ENCODE measurements at regions not wholly inside any gene's neighbourhood (a gene's known extent, or its start where the extent isn't known, plus 50 kb on each side); places are given as distances from the start of the nearest gene placed in this dataset.

DNA sequence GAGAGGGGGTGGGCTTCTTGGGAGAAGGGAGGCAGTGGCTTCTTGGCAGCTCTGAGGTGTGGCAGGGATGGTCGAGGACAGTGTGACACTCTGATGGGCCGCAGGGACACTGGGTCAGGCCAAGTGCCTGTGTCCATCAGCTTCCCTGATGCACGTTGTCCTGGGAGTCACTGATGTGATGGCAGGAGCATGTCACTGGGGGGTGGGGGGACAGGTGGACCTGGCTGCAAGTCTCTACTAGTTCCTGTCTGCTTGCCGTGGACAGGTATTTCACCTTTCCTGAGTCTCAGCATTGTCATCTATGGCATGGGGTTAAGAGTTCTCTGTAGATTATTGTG is 592.9 kb downstream of the TBC1D22A start:
- TF ChIP-seq, protein P1, sequence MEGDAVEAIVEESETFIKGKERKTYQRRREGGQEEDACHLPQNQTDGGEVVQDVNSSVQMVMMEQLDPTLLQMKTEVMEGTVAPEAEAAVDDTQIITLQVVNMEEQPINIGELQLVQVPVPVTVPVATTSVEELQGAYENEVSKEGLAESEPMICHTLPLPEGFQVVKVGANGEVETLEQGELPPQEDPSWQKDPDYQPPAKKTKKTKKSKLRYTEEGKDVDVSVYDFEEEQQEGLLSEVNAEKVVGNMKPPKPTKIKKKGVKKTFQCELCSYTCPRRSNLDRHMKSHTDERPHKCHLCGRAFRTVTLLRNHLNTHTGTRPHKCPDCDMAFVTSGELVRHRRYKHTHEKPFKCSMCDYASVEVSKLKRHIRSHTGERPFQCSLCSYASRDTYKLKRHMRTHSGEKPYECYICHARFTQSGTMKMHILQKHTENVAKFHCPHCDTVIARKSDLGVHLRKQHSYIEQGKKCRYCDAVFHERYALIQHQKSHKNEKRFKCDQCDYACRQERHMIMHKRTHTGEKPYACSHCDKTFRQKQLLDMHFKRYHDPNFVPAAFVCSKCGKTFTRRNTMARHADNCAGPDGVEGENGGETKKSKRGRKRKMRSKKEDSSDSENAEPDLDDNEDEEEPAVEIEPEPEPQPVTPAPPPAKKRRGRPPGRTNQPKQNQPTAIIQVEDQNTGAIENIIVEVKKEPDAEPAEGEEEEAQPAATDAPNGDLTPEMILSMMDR (IDR thresholded peaks at IDR 0.05), result no peak
- TF ChIP-seq POLR2A (IDR thresholded peaks at IDR 0.05), result no peak

Measured in esophagus squamous epithelium (tissue), 4 donors.